ENCODE measurements at regions not wholly inside any gene's neighbourhood (a gene's known extent, or its start where the extent isn't known, plus 50 kb on each side); places are given as distances from the start of the nearest gene placed in this dataset.

- ATAC-seq (replicated peaks) (no peak), DNase-seq (no peak)
- H3K9me3 Mint-ChIP-seq: no peaks in the 10 kb centered on the region
- H3K4me3 Mint-ChIP-seq: no peak overlapping the region
- peaks cover 27 to 29% of the 10 kb centered on the region in 2 donors for H3K27me3 Mint-ChIP-seq
- H3K27ac Mint-ChIP-seq: no peak overlapping the region
- no peaks in the 10 kb centered on the region for H3K4me1 Mint-ChIP-seq
- H3K36me3 Mint-ChIP-seq: no peaks in the 10 kb centered on the region
Measured at GRCh38 chr15:77738441-77739302, 106.0 kb upstream of the LINGO1 start.

DNA sequence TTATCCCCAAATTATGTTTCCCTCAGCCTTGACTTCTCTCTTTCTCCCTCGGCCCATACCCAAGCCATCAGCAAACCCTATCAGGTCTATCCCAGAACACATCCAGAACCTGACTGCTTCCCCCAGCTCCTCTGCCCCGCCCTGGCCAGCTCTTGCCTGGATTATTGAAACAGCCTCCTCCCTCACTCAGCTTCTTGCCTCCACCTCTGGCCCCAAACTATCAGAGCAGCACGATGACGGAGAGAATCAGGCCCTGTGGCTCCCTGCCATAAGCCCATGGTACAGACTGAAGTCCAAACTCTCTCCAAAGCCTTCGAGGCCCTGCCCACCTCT lies 105.3 kb upstream of the LINGO1 start:
- no peak overlapping the region for H3K27ac Mint-ChIP-seq
- H3K4me1 Mint-ChIP-seq: no peaks in the 10 kb centered on the region
- no peak overlapping the region for H3K4me3 Mint-ChIP-seq
- no peak for ATAC-seq (replicated peaks)
- H3K9me3 Mint-ChIP-seq: no peaks in the 10 kb centered on the region
- no peaks in the 10 kb centered on the region for H3K36me3 Mint-ChIP-seq
- DNase-seq: no peak
- peaks cover 30 to 32% of the 10 kb centered on the region in 2 donors for H3K27me3 Mint-ChIP-seq

DNA sequence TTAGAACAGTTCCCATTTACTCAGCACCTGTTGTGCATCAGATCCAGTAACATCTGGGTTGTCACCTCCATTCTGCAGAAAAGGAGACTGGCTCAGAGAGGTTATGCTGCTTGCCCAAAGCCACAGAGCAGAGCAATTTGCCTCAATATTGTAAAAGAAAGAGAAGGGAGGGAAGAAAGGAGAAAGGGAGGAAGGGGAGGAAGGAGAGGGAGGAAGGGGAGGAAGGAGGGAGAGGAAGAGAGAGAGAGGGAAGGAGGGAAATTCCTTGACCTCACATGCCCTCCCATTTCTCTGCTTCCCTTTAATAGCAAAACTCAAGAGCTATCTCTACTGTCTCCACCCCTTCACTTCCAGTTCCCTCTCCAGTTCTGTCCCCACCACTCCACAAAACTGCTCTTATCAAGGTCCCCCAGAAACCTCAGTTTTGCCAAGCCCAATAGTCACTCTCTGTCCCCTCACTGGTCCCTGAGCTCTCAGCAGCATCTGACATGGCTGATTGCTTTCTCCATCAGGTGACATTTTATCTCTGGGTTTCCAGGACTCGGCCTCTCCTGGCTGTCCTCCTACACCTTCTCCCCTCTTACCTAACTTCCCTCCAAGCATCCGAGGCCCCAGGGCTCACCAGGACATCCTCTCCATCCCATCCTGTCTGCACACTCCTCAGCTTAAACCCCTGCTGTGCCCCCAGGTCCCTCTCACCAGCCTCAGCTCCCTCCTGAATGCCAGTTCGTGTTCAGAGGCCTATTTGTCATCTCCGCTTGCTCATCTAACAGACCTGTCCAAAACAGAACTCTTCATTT lies 104.7 kb upstream of the LINGO1 start:
- ATAC-seq (replicated peaks) (no peak), DNase-seq (no peak)
- Mint-ChIP-seq H3K4me1 (no peaks in the 10 kb centered on the region), H3K9me3 (no peaks in the 10 kb centered on the region), H3K27me3 (peaks cover 32 to 38% of the 10 kb centered on the region in 2 donors), H3K27ac (no peak overlapping the region), H3K36me3 (no peaks in the 10 kb centered on the region), H3K4me3 (no peak overlapping the region)

- no peak for DNase-seq
- Mint-ChIP-seq H3K36me3 (no peaks in the 10 kb centered on the region), H3K4me3 (no peak overlapping the region), H3K9me3 (no peaks in the 10 kb centered on the region), H3K4me1 (no peaks in the 10 kb centered on the region), H3K27me3 (peaks cover 24 to 40% of the 10 kb centered on the region in 2 donors), H3K27ac (no peak overlapping the region)
- ATAC-seq (replicated peaks): no peak
Measured at GRCh38 chr15:77734306-77734705, 101.6 kb upstream of the LINGO1 start.

GRCh38 chr15:77733579-77734300 lies 101.0 kb upstream of the LINGO1 start:
- H3K9me3 Mint-ChIP-seq: no peaks in the 10 kb centered on the region
- H3K27me3 Mint-ChIP-seq: peaks cover 26 to 34% of the 10 kb centered on the region in 2 donors
- no peaks in the 10 kb centered on the region for H3K4me1 Mint-ChIP-seq

GRCh38 chr15:77732514-77733335 lies 100.0 kb upstream of the LINGO1 start:
- Mint-ChIP-seq H3K27me3 (peaks cover 16 to 24% of the 10 kb centered on the region in 2 donors), H3K4me3 (no peak overlapping the region), H3K4me1 (no peaks in the 10 kb centered on the region), H3K36me3 (no peaks in the 10 kb centered on the region), H3K27ac (no peak overlapping the region), H3K9me3 (no peaks in the 10 kb centered on the region)
- ATAC-seq (replicated peaks) (no peak), DNase-seq (no peak)

More at GRCh38 chr15:77733579-77734300, 101.0 kb upstream of the LINGO1 start:
- no peak overlapping the region for H3K27ac Mint-ChIP-seq
- no peaks in the 10 kb centered on the region for H3K36me3 Mint-ChIP-seq
- no peak for DNase-seq
- H3K4me3 Mint-ChIP-seq: no peak overlapping the region
- ATAC-seq (replicated peaks): no peak

GRCh38 chr15:77731945-77732344 lies 99.2 kb upstream of the LINGO1 start:
- Mint-ChIP-seq H3K9me3 (no peaks in the 10 kb centered on the region), H3K36me3 (no peaks in the 10 kb centered on the region), H3K27me3 (peaks cover 15 to 21% of the 10 kb centered on the region in 2 donors), H3K27ac (no peak overlapping the region), H3K4me3 (no peak overlapping the region), H3K4me1 (no peaks in the 10 kb centered on the region)
- no peak for DNase-seq
- ATAC-seq (replicated peaks): no peak

DNA sequence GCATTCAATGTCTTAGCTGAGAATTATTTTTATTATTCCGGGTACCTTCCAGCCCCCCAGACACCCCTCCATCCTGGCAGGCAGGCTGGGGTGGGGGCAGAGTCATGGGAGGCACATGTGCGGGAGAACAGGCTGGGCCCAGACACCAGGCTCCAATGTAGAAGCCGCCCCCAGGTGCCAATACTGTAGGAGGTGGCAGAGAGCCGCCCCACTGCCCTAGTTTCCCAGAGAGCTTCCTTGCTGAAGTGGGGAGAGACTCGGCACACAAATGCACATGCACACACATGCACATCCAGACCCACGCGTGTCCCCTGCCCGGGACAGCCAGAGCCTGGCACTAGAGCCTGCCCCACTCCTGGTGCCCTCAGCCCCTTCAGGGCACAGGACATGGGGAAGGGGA lies 98.4 kb upstream of the LINGO1 start:
- Mint-ChIP-seq H3K4me3 (no peak overlapping the region), H3K27me3 (peaks cover 15 to 21% of the 10 kb centered on the region in 2 donors), H3K9me3 (no peaks in the 10 kb centered on the region), H3K36me3 (no peaks in the 10 kb centered on the region), H3K4me1 (no peaks in the 10 kb centered on the region), H3K27ac (no peak overlapping the region)
- ATAC-seq (replicated peaks): no peak
- no peak for DNase-seq

DNA sequence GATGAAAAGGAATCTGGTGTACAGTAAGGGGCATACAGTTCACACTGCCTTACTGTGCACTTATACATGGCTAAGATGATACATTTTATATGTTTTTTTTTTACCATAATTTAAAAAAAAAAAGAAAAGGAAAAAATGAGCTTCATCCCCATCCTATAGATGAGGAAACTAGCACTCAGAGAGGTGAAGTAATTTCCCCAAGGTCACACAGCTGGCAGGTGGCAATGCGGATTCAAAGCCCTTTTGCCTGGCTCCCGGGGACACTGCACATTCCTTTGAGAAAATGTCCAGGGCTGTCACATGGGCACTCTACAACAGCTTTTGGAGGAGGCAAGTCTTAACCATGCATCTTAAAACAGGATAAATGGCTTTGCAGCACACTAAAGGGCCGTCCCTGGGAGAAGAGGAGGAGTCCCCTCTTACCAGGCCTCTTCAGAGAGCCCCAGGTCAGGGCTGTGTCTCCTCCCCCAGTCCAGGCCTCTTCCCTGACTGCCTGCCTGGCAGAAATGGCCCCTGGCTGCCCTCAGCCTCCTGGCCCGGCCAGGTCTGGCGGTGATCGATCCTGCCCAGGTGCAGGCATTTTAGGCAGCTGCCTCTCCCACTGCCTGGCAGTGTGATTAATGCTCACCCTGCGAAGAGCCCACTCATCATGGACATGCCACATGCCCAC lies 95.1 kb upstream of the LINGO1 start:
- DNase-seq (no peak), ATAC-seq (replicated peaks) (no peak)
- Mint-ChIP-seq H3K27me3 (peaks cover 9 to 15% of the 10 kb centered on the region in 2 donors), H3K27ac (no peak overlapping the region), H3K4me3 (no peak overlapping the region), H3K9me3 (no peaks in the 10 kb centered on the region), H3K4me1 (no peaks in the 10 kb centered on the region), H3K36me3 (no peaks in the 10 kb centered on the region)

DNA sequence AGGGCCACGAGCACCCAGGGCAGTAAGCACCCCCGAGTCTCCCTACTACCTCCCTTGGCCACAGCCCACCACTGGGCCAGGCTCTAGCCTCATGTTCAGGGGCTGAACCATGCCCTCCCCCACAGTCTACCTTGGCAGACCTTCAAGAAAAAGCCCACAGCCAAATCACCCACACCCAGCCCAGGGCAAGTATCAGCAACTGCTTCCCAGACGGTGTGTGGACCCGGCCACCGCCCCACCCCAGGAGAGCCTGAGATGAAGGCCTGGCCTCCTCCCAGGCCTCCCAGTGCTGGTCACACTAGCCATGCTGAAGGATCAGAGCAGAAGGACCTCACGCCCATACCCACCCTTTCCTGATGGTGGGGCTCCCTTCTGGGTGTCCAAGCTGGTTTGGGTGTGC lies 92.0 kb upstream of the LINGO1 start:
- ATAC-seq (replicated peaks) (no peak), DNase-seq (no peak)
- Mint-ChIP-seq H3K4me3 (no peak overlapping the region), H3K4me1 (no peaks in the 10 kb centered on the region), H3K27me3 (peaks cover 10 to 11% of the 10 kb centered on the region in 2 donors), H3K9me3 (no peaks in the 10 kb centered on the region), H3K36me3 (no peaks in the 10 kb centered on the region), H3K27ac (no peak overlapping the region)

GRCh38 chr15:77723756-77724155 lies 91.0 kb upstream of the LINGO1 start:
- H3K27me3 Mint-ChIP-seq: peaks cover 10 to 11% of the 10 kb centered on the region in 2 donors
- H3K9me3 Mint-ChIP-seq: no peaks in the 10 kb centered on the region
- no peak for ATAC-seq (replicated peaks)
- no peak overlapping the region for H3K27ac Mint-ChIP-seq
- H3K4me3 Mint-ChIP-seq: no peak overlapping the region
- no peak for DNase-seq
- no peaks in the 10 kb centered on the region for H3K36me3 Mint-ChIP-seq
- H3K4me1 Mint-ChIP-seq: no peaks in the 10 kb centered on the region

DNA sequence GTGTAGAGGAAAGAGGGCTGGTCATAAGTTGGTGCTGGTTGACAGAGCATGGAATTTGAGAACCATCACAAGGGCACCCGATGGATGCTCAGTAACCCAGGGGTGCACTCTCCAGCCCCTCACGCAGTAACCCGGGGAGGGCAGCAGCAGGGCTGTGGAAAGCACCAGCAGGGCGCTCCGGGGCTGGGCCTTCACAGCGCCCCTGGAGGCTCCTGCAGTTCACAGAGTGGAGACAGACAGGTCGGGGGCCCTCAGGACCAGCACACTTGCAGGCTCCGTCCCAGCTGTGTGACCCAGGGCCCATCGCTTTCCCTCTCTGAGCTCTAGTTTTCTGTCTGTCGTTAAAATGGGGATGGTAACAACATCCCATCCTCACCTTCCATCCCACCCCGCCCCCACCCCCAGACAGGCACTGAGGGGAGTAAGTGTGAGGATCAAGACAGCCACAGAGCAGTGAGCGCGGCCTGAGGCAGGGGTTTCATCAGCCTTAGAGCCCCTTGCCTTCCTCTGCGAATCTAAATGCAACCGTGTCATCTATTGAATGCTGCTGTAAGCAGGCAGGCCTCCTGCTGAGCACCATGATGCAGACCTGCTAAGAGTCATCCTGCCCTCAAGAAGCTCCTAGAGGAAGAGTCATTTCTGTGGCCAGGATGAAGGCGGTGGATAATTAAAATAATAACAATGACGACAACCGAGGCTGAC lies 90.2 kb upstream of the LINGO1 start:
- Mint-ChIP-seq H3K36me3 (no peaks in the 10 kb centered on the region), H3K9me3 (no peaks in the 10 kb centered on the region), H3K27ac (no peak overlapping the region), H3K4me3 (no peak overlapping the region), H3K27me3 (peaks cover 10 to 11% of the 10 kb centered on the region in 2 donors), H3K4me1 (no peaks in the 10 kb centered on the region)
- no peak for DNase-seq
- no peak for ATAC-seq (replicated peaks)

DNA sequence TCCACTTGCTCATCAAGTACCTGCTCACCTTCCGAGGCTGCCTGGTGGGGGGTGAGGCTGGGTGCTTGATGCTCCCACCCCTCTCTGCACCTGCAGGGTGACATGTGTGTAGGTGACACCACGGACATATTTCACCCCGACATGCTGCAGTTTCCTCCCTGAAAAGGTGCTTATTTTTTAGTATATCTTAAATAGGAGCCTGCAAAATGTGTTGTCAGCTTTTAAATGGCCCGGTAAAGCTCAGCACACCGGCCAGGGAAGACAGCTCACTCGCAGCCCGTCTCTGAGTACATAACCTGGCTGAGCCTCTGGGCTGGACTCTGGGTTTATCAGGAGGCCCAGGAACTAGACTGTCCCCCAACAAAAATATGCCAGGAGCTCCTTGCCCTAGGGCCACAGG lies 89.3 kb upstream of the LINGO1 start:
- DNase-seq (no peak), ATAC-seq (replicated peaks) (no peak)
- Mint-ChIP-seq H3K4me3 (no peak overlapping the region), H3K4me1 (no peaks in the 10 kb centered on the region), H3K9me3 (no peaks in the 10 kb centered on the region), H3K36me3 (no peaks in the 10 kb centered on the region), H3K27ac (no peak overlapping the region), H3K27me3 (peaks cover 11 to 12% of the 10 kb centered on the region in 2 donors)
